Kidney (tissue), 13 donors: ENCODE measurements at regions not wholly inside any gene's neighbourhood (a gene's known extent, or its start where the extent isn't known, plus 50 kb on each side); places are given as distances from the start of the nearest gene placed in this dataset.
A peak's percentile ranks its signal among the peaks of the same experiment; 100 is the strongest.

ENCODE experiments used
- DNase-seq, 5 donors: peaks; one replicate each; pipeline ENCODE4 v3.0.0-alpha.2; 2013 to 2020
- FAIRE-seq: peaks from 2 replicates; lab custom pipeline; 2012; peaks lifted over from hg19 to GRCh38; lab: Jason Lieb, UNC
- H3K27ac ChIP-seq, 2 donors: one replicate each; pipeline ENCODE4 v1.7.0; 2013; ENCODE audit warnings: low read depth in 2 of 2, low read length in 2 of 2, inconsistent platforms in 1 of 2
- H3K27me3 ChIP-seq: one replicate; pipeline ENCODE4 v1.7.1; 2013; ENCODE audit warnings: low read length, inconsistent platforms; ENCODE audit not compliant: control insufficient read depth, insufficient read depth
- H3K36me3 ChIP-seq, 3 donors: one replicate each; pipeline versions ENCODE4 v1.7.0 to v1.7.1; 2013; ENCODE audit warnings: low read length in 3 of 3, control low read depth in 1 of 3, inconsistent platforms in 1 of 3; ENCODE audit not compliant: insufficient read depth in 3 of 3, control insufficient read depth in 2 of 3
- H3K4me1 ChIP-seq, 3 donors: one replicate each; pipeline versions ENCODE4 v1.7.0 to v1.7.1; 2013; ENCODE audit warnings: low read length in 3 of 3, inconsistent platforms in 1 of 3, low read depth in 1 of 3; ENCODE audit not compliant: control insufficient read depth in 2 of 3, insufficient read depth in 2 of 3
- H3K4me3 ChIP-seq, 3 donors: one replicate each; pipeline versions ENCODE4 v1.7.0 to v1.8.1; 2013; ENCODE audit warnings: low read length in 3 of 3, control low read depth in 1 of 3, inconsistent platforms in 1 of 3
- H3K9ac ChIP-seq, 3 donors: one replicate each; pipeline versions ENCODE4 v1.7.0 to v1.7.1; 2013; ENCODE audit warnings: low read length in 3 of 3, control low read depth in 1 of 3, inconsistent platforms in 1 of 3
- H3K9me3 ChIP-seq, 3 donors: one replicate each; pipeline versions ENCODE4 v1.7.0 to v1.7.1; 2013; ENCODE audit warnings: low read length in 3 of 3, control low read depth in 1 of 3, inconsistent platforms in 1 of 3; ENCODE audit not compliant: control insufficient read depth in 2 of 3, insufficient read depth in 1 of 3
- intact Hi-C: fragments of 100-400 bp; cut with DNase I; formaldehyde crosslinking; loops from one replicate; pipeline ENCODE4 v1.11.1; 2022
- TF ChIP-seq, protein P1 (sequence below): IDR thresholded peaks from 3 replicates; pipeline ENCODE4 v1.5.1; 2012; ENCODE audit warnings: mild to moderate bottlenecking, moderate library complexity, borderline replicate concordance; ENCODE audit not compliant: insufficient read depth; ENCODE audit errors: extremely low read depth
- donor health status: control.
- donor health status: control.
- donor health status: control.
- donor health status: control.
- donor health status: control.
- donor health status: DM: yes; HTN: yes; CAD: no.
- donor health status: Normal renal cell carcinoma (clear cell type).

DNA sequence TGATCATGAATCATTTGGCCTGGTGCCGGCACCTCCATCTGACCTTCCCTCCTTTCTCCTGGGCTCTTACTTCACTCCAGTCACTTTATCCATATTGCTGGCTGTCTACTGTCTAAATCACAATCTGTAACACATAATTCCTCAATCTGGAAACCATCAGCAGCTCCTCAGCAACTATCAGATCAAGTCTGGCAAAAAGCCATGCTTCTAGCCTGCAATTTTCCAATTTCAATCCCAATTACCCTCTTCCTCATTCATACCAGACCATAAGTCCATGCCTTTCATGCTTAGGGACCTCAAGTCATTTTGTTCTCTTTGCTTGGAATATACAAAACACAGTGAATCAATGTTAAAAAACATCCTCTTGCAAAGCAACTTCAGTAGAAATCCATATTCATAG, 882.8 kb upstream of the ANO3 start:
- intact Hi-C loops = no loop called here
- TF ChIP-seq, protein P1, sequence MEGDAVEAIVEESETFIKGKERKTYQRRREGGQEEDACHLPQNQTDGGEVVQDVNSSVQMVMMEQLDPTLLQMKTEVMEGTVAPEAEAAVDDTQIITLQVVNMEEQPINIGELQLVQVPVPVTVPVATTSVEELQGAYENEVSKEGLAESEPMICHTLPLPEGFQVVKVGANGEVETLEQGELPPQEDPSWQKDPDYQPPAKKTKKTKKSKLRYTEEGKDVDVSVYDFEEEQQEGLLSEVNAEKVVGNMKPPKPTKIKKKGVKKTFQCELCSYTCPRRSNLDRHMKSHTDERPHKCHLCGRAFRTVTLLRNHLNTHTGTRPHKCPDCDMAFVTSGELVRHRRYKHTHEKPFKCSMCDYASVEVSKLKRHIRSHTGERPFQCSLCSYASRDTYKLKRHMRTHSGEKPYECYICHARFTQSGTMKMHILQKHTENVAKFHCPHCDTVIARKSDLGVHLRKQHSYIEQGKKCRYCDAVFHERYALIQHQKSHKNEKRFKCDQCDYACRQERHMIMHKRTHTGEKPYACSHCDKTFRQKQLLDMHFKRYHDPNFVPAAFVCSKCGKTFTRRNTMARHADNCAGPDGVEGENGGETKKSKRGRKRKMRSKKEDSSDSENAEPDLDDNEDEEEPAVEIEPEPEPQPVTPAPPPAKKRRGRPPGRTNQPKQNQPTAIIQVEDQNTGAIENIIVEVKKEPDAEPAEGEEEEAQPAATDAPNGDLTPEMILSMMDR = no peak
- Histone ChIP-seq H3K27me3 (no peaks in the 10 kb centered on the region), H3K4me3 (no peak overlapping the region), H3K4me1 (no peaks in the 10 kb centered on the region), H3K27ac (no peak overlapping the region), H3K9ac (no peak overlapping the region), H3K36me3 (no peaks in the 10 kb centered on the region), H3K9me3 (no peaks in the 10 kb centered on the region)
- DNase-seq = no peak
- no peak for FAIRE-seq

DNA sequence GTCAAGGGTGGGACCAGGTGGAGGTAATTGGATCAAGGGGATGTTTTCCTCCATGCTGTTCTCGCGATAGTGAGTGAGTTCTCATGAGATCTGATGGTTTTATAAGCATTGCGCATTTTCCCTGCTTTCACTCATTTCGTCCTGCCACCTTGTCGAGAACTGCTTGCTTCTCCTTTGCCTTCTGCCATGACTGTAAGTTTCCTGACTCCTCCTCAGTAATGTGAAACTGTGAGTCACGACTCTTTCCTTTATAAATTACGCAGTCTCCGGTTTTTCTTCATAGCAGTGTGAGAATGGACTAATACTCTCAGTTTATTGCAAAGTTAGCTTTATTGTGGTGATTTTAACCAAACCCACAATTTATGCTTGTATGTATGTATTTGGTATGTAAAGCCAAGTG, 878.5 kb upstream of the ANO3 start:
- Histone ChIP-seq H3K27ac (no peak overlapping the region), H3K9me3 (no peaks in the 10 kb centered on the region), H3K36me3 (no peaks in the 10 kb centered on the region), H3K4me1 (no peaks in the 10 kb centered on the region), H3K27me3 (no peaks in the 10 kb centered on the region), H3K4me3 (no peak overlapping the region), H3K9ac (no peak overlapping the region)
- TF ChIP-seq, protein P1 = no peak
- intact Hi-C loops = no loop called here
- FAIRE-seq = no peak
- DNase-seq = no peak

DNA sequence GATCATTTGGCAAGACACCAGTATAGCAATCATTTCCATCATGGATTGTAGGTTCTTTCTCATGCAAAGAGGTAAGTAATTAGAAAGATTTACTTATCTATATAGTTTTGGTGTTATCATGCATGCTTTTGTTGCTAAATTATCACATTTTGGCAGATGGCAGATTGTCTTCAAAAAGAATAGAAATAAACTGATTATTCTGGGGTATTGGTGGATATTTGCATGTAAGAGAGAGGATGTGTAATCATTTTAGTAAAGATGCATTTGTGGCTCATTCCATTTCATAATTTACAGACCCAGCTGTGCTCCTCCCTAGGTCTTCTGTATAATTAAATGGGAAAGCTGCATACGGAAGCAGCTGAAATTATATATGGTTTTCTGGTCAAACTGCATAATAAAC, 875.7 kb upstream of the ANO3 start:
- Histone ChIP-seq H3K9ac (no peak overlapping the region), H3K4me1 (no peaks in the 10 kb centered on the region), H3K36me3 (no peaks in the 10 kb centered on the region), H3K27me3 (no peaks in the 10 kb centered on the region), H3K4me3 (no peak overlapping the region), H3K9me3 (no peaks in the 10 kb centered on the region), H3K27ac (no peak overlapping the region)
- intact Hi-C loops = no loop called here
- TF ChIP-seq, protein P1 = no peak
- DNase-seq (no peak), FAIRE-seq (no peak)

DNA sequence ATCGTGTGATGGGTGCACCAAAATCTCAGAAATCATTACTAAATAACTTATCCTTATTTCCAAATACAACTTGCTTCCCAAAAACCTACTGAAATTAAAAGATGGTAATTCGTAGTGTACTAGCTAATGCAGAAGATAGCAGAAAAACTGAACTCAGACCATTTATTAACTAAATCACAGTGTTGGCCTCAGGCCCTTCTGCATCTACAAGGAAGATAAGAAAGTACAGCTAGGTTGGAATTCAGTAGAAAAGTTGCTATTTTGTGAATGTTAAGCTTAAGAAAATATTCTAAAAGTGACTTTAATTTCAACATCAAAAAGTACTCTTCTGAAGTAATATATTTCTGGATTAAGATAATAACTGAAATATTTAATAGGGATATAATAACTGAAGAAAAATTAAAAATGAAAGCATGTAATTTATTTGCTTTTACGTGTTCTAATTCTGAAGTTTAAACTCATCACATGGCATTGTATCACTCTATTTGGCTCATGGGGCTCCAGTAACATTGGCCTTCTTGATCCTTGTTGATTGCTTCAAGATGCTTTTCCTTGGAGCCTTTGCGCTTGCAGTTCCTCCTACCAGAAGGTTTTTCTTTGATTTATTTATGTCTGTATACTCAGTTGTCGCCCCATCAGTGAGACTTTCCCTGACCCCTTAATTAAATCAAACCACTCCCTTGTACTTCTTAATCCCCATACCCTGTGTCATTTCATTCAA, 847.9 kb upstream of the ANO3 start:
- no peak overlapping the region for H3K27ac ChIP-seq
- no peaks in the 10 kb centered on the region for H3K9me3 ChIP-seq
- H3K4me1 ChIP-seq = no peaks in the 10 kb centered on the region
- peak in 1 of 5 donors; percentile 3 for DNase-seq
- TF ChIP-seq, protein P1 = no peak
- no peak overlapping the region for H3K4me3 ChIP-seq
- FAIRE-seq = no peak
- intact Hi-C loops = no loop called here
- H3K36me3 ChIP-seq = no peaks in the 10 kb centered on the region
- H3K9ac ChIP-seq = no peak overlapping the region
- H3K27me3 ChIP-seq = no peaks in the 10 kb centered on the region
